IMR-90 (cell line): ENCODE measurements at regions not wholly inside any gene's neighbourhood (a gene's known extent, or its start where the extent isn't known, plus 50 kb on each side); places are given as distances from the start of the nearest gene placed in this dataset.

Experiments
- ATAC-seq: fragments of 200-7000 bp; cut with Tn5 transposase; 2 replicates; pipeline ENCODE4 v1.9.1; 2020; ENCODE audit warnings: low read depth, mild to moderate bottlenecking, moderate library complexity
- BruUV-seq: library from RNA; stranded (reverse); fragments of 400-500 nt; replicated peaks from 2 replicates; lab custom pipeline; 2021; lab: Mats Ljungman, UMichigan
- CTCF ChIA-PET: fragments of 300-600 bp; formaldehyde crosslinking; extraction: SDS; loops from one replicate; lab custom pipeline; 2021; ENCODE audit warnings: antibody characterized with exemption; lab: Yijun Ruan, JAX
- POLR2A ChIA-PET: fragments of 300-600 bp; sonication (Branson Sonifier 250); formaldehyde crosslinking; loops from one replicate; lab custom pipeline; 2022; ENCODE audit warnings: antibody characterized with exemption; ENCODE audit not compliant: unreplicated experiment; lab: Charles Lee
- DNase-seq: peaks from one replicate; pipeline ENCODE4 v3.0.0; 2013
- H2AFZ ChIP-seq: replicated peaks from 2 replicates; pipeline ENCODE3; 2013; ENCODE audit warnings: low read length, mild to moderate bottlenecking; ENCODE audit not compliant: poor library complexity
- H2AK5ac ChIP-seq: 2 replicates; pipeline ENCODE4 v1.6.1; 2013; ENCODE audit warnings: low read depth, low read length, inconsistent platforms
- H2AK9ac ChIP-seq: replicated peaks from 2 replicates; pipeline ENCODE3; 2013; ENCODE audit warnings: mild to moderate bottlenecking, low read depth, low read length, moderate library complexity; ENCODE audit not compliant: poor library complexity
- H2BK120ac ChIP-seq: 2 replicates; pipeline ENCODE4 v1.6.1; 2013; ENCODE audit warnings: low read depth, low read length, inconsistent platforms
- H2BK15ac ChIP-seq: 3 replicates; pipeline ENCODE4 v1.6.1; 2013; ENCODE audit warnings: low read depth, low read length, inconsistent platforms
- H2BK20ac ChIP-seq: 2 replicates; pipeline ENCODE4 v1.6.1; 2013; ENCODE audit warnings: low read depth, mild to moderate bottlenecking, inconsistent platforms, low read length, moderate library complexity
- H2BK5ac ChIP-seq: 2 replicates; pipeline ENCODE4 v1.6.1; 2013; ENCODE audit warnings: mild to moderate bottlenecking, low read depth, low read length, inconsistent platforms; ENCODE audit not compliant: poor library complexity, severe bottlenecking
- H3K14ac ChIP-seq: replicated peaks from 2 replicates; pipeline ENCODE4 v1.6.1; 2013; ENCODE audit warnings: low read depth, low read length, inconsistent platforms
- H3K18ac ChIP-seq: 2 replicates; pipeline ENCODE4 v1.6.1; 2013; ENCODE audit warnings: low read depth, low read length, control low read depth
- H3K23ac ChIP-seq: 2 replicates; pipeline ENCODE4 v1.6.1; 2013; ENCODE audit warnings: low read depth, low read length, inconsistent platforms
- H3K27ac ChIP-seq: 2 replicates; pipeline ENCODE4 v1.5.1; 2013; ENCODE audit warnings: mild to moderate bottlenecking, control low read depth, low read length; ENCODE audit not compliant: insufficient read depth
- H3K27me3 ChIP-seq: 2 replicates; pipeline ENCODE4 v1.6.1; 2013; ENCODE audit warnings: low read length; ENCODE audit not compliant: control insufficient read depth, insufficient read depth
- H3K36me3 ChIP-seq: 2 replicates; pipeline ENCODE4 v1.6.1; 2013; ENCODE audit warnings: low read length, mixed read lengths; ENCODE audit not compliant: control insufficient read depth, insufficient read depth
- H3K4ac ChIP-seq: 2 replicates; pipeline ENCODE4 v1.6.1; 2013; ENCODE audit warnings: low read depth, low read length, inconsistent platforms
- H3K4me1 ChIP-seq: 2 replicates; pipeline ENCODE4 v1.6.1; 2013; ENCODE audit warnings: low read length, mixed read lengths; ENCODE audit not compliant: control insufficient read depth, insufficient read depth
- H3K4me2 ChIP-seq: 2 replicates; pipeline ENCODE4 v1.6.1; 2013; ENCODE audit warnings: low read depth, mild to moderate bottlenecking, control low read depth, low read length, moderate library complexity
- H3K4me3 ChIP-seq: 2 replicates; pipeline ENCODE4 v1.5.1; 2013; ENCODE audit warnings: low read depth, mild to moderate bottlenecking, control low read depth, low read length, moderate library complexity; ENCODE audit not compliant: insufficient read depth
- H3K56ac ChIP-seq: 2 replicates; pipeline ENCODE4 v1.6.1; 2013; ENCODE audit warnings: low read length, inconsistent platforms; ENCODE audit not compliant: insufficient read depth; ENCODE audit errors: extremely low read depth
- H3K79me1 ChIP-seq, 2 experiments: 2 replicates each; pipeline ENCODE4 v1.6.1; 2013; ENCODE audit warnings: low read length in 2 of 2, inconsistent platforms in 1 of 2, low read depth in 1 of 2
- H3K9ac ChIP-seq: 2 replicates; pipeline ENCODE4 v1.6.1; 2013; ENCODE audit warnings: low read depth, low read length, control low read depth
- H3K9me1 ChIP-seq: 2 replicates; pipeline ENCODE4 v1.6.1; 2013; ENCODE audit warnings: low read length, inconsistent platforms; ENCODE audit not compliant: insufficient read depth
- H3K9me3 ChIP-seq: 2 replicates; pipeline ENCODE4 v1.6.1; 2013; ENCODE audit warnings: low read length; ENCODE audit not compliant: control insufficient read depth, insufficient read depth
- H4K20me1 ChIP-seq: 2 replicates; pipeline ENCODE4 v1.6.1; 2013; ENCODE audit warnings: low read length, inconsistent platforms; ENCODE audit not compliant: insufficient read depth
- H4K5ac ChIP-seq: 2 replicates; pipeline ENCODE4 v1.6.1; 2013; ENCODE audit warnings: mild to moderate bottlenecking, low read depth, low read length, control low read depth
- H4K8ac ChIP-seq, 2 experiments: 2 replicates each; pipeline ENCODE4 v1.6.1; 2013; ENCODE audit warnings: low read depth in 2 of 2, low read length in 2 of 2, control low read depth in 1 of 2, inconsistent platforms in 1 of 2
- H4K91ac ChIP-seq: 2 replicates; pipeline ENCODE4 v1.6.1; 2013; ENCODE audit warnings: low read depth, low read length, inconsistent platforms; ENCODE audit not compliant: insufficient read depth
- BHLHE40 ChIP-seq: fragments of 150-350 bp; IDR thresholded peaks from 2 replicates; pipeline ENCODE4 v1.6.1; 2016; ENCODE audit warnings: mild to moderate bottlenecking, low read depth, low read length
- CHD1 ChIP-seq: IDR thresholded peaks from 2 replicates; pipeline ENCODE4 v1.6.1; 2012; ENCODE audit warnings: low read depth, low read length, improper control_type of control experiment
- ELK1 ChIP-seq: fragments of 150-350 bp; IDR thresholded peaks from 2 replicates; pipeline ENCODE4 v1.6.1; 2016; ENCODE audit warnings: low read depth, mild to moderate bottlenecking, low read length, moderate library complexity, borderline replicate concordance
- MAFK ChIP-seq: IDR thresholded peaks from 2 replicates; pipeline ENCODE4 v1.6.1; 2012; ENCODE audit warnings: low read depth, low read length, improper control_type of control experiment
- NFE2L2 ChIP-seq: fragments of 150-350 bp; IDR thresholded peaks from 2 replicates; pipeline ENCODE4 v1.6.1; 2016; ENCODE audit warnings: low read depth, mild to moderate bottlenecking, low read length
- RCOR1 ChIP-seq: IDR thresholded peaks from 2 replicates; pipeline ENCODE4 v1.6.1; 2012; ENCODE audit warnings: mild to moderate bottlenecking, low read length, improper control_type of control experiment; ENCODE audit not compliant: insufficient replicate concordance
- RFX5 ChIP-seq: IDR thresholded peaks from 2 replicates; pipeline ENCODE4 v1.8.0; 2012; ENCODE audit warnings: low read depth, mild to moderate bottlenecking, low read length, moderate library complexity
- WGBS, 2 experiments: methylation state at CpG; one replicate each; pipeline versions ENCODE4 v1.1.5 to v1.1.7; 2013; ENCODE audit warnings: missing lambda C conversion rate in 2 of 2; ENCODE audit not compliant: insufficient read length in 1 of 2; ENCODE audit errors: extremely low coverage in 2 of 2; 5-methylcytosine and 5-hydroxymethylcytosine counted together
- dilution Hi-C: fragments of 300-500 bp; cut with HindIII; formaldehyde crosslinking; loops from one replicate; pipeline ENCODE4 v1.14.3; 2018; ENCODE audit warnings: low sequenced_read_pairs; ENCODE audit not compliant: unreplicated experiment
- in situ Hi-C: fragments of 300-500 bp; cut with MboI; formaldehyde crosslinking; loops from 3 replicates; pipeline ENCODE4 v1.14.3; 2019; ENCODE audit warnings: low sequenced_read_pairs, inconsistent platforms, mixed read lengths
- intact Hi-C: fragments of 100-400 bp; cut with micrococcal nuclease; formaldehyde crosslinking; loops from 2 replicates; pipeline ENCODE4 v1.10.0; 2022
- TF ChIP-seq, protein P1 (sequence below): conservative IDR thresholded peaks from 2 replicates; pipeline ENCODE4 v1.5.1; 2012; ENCODE audit warnings: mild to moderate bottlenecking, low read depth, low read length, improper control_type of control experiment

DNA sequence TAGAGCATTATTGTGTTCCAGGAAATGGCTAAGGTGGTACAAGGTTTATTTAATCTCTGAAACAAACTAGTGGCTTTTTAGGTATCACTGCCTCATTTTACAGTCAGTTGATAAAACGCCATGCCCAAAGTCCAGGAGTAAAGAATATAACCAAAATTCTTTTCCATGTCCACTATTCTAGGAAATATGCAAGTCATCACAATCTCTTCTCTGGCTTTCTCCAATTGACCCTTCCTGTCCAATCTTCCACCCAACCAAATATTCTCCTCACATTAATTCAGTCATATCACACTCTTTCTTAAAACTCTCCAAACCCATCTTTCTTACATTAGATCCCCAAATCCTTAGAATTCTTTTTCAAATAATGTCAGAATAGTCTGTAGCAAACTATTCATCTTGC is 1110.0 kb upstream of the CDH8 start:
- dilution Hi-C loops (no loop called here), intact Hi-C loops (no loop called here), in situ Hi-C loops (no loop called here)
- Histone ChIP-seq H3K56ac (no peak overlapping the region), H4K8ac (no peak overlapping the region), H3K4me3 (no peak overlapping the region), H2BK15ac (no peak overlapping the region), H3K9me3 (0 out of 2 replicates have a peak, but pooled peaks cover 2% of the 10 kb centered on the region), H3K36me3 (no peaks in the 10 kb centered on the region), H3K4me2 (no peak overlapping the region), H3K14ac (no peak overlapping the region), H3K27me3 (no peaks in the 10 kb centered on the region), H2AK5ac (no peak overlapping the region), H3K9me1 (no peaks in the 10 kb centered on the region), H4K20me1 (no peaks in the 10 kb centered on the region), H3K4me1 (no peaks in the 10 kb centered on the region), H2BK120ac (no peak overlapping the region), H4K5ac (no peak overlapping the region), H2AK9ac (no peak overlapping the region), H3K27ac (no peak overlapping the region), H4K91ac (no peak overlapping the region), H2BK20ac (no peak overlapping the region), H3K9ac (no peak overlapping the region), H2AFZ (no peak overlapping the region), H3K23ac (no peak overlapping the region), H2BK5ac (no peak overlapping the region), H3K79me1 (no peaks in the 10 kb centered on the region), H3K18ac (no peak overlapping the region), H3K4ac (no peak overlapping the region)
- no TSS peak for BruUV-seq
- ATAC-seq (no peak), DNase-seq (no peak)
- no CpG with 5 or more reads among the region's 1 CpG for WGBS, 2 experiments
- TF ChIP-seq RFX5 (no peak), BHLHE40 (no peak), MAFK (no peak), CHD1 (no peak), RCOR1 (no peak), ELK1 (no peak), NFE2L2 (peak; percentile 26; the same call in 1 of the 2 replicates)
- TF ChIP-seq, protein P1, sequence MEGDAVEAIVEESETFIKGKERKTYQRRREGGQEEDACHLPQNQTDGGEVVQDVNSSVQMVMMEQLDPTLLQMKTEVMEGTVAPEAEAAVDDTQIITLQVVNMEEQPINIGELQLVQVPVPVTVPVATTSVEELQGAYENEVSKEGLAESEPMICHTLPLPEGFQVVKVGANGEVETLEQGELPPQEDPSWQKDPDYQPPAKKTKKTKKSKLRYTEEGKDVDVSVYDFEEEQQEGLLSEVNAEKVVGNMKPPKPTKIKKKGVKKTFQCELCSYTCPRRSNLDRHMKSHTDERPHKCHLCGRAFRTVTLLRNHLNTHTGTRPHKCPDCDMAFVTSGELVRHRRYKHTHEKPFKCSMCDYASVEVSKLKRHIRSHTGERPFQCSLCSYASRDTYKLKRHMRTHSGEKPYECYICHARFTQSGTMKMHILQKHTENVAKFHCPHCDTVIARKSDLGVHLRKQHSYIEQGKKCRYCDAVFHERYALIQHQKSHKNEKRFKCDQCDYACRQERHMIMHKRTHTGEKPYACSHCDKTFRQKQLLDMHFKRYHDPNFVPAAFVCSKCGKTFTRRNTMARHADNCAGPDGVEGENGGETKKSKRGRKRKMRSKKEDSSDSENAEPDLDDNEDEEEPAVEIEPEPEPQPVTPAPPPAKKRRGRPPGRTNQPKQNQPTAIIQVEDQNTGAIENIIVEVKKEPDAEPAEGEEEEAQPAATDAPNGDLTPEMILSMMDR: no peak
- ChIA-PET POLR2A (no interaction called here), CTCF (no interaction called here)
